SK-N-SH (cell line): ENCODE measurements at regions not wholly inside any gene's neighbourhood (a gene's known extent, or its start where the extent isn't known, plus 50 kb on each side); places are given as distances from the start of the nearest gene placed in this dataset.

Source experiments
- CTCF ChIA-PET: fragments of 300-600, 350-600 bp; formaldehyde crosslinking; extraction: SDS; loops from one replicate; lab custom pipeline; 2021; lab: Yijun Ruan, JAX
- POLR2A ChIA-PET: fragments of 350-600 bp; sonication (Branson Sonifier 250); formaldehyde crosslinking; extraction: SDS; loops from one replicate; lab custom pipeline; 2020; ENCODE audit warnings: antibody characterized with exemption, inconsistent platforms; lab: Yijun Ruan, JAX
- DNase-seq: peaks from one replicate; pipeline ENCODE4 v3.0.0; 2012
- H2AFZ ChIP-seq: fragments of 200-600 bp; sonication (generic); 2 replicates; pipeline ENCODE4 v1.8.1; 2016; ENCODE audit warnings: antibody characterized with exemption, mild to moderate bottlenecking, low read depth
- H3F3A ChIP-seq: fragments of 200-600 bp; sonication (generic); replicated peaks from 2 replicates; pipeline ENCODE3; 2016; ENCODE audit warnings: antibody characterized with exemption, mild to moderate bottlenecking; ENCODE audit not compliant: insufficient read depth
- H3K27ac ChIP-seq, 2 experiments: fragments of 200-500 bp in 1 of 2; fragments of 200-600 bp in 1 of 2; sonication (Bioruptor generic) in 1 of 2; sonication (generic), shearing (Covaris generic) in 1 of 2; 2 replicates each; pipeline versions ENCODE4 v1.5.1 to v1.6.1; 2014 to 2016; ENCODE audit warnings: low read depth in 2 of 2, inconsistent platforms in 1 of 2, low read length in 1 of 2, mild to moderate bottlenecking in 1 of 2, mixed read lengths in 1 of 2
- H3K27me3 ChIP-seq: fragments of 200-600 bp; sonication (generic), shearing (Covaris generic); 2 replicates; pipeline ENCODE4 v1.6.1; 2016; ENCODE audit warnings: mixed run types; ENCODE audit not compliant: insufficient read depth
- H3K36me3 ChIP-seq, 2 experiments: fragments of 200-500 bp in 1 of 2; fragments of 200-600 bp in 1 of 2; sonication (Bioruptor generic) in 1 of 2; sonication (generic) in 1 of 2; replicated peaks in 1 of 2; 2 replicates each; pipeline versions ENCODE3 to v1.5.1; 2014 to 2016; ENCODE audit warnings: low read length in 1 of 2, mild to moderate bottlenecking in 1 of 2; ENCODE audit not compliant: insufficient read depth in 2 of 2, control insufficient read depth in 1 of 2
- H3K4me1 ChIP-seq, 2 experiments: fragments of 200-500 bp in 1 of 2; fragments of 200-600 bp in 1 of 2; sonication (Bioruptor generic) in 1 of 2; sonication (generic), shearing (Covaris generic) in 1 of 2; 2 replicates each; pipeline versions ENCODE4 v1.5.1 to v1.6.1; 2014 to 2016; ENCODE audit warnings: low read depth in 1 of 2, low read length in 1 of 2, mixed run types in 1 of 2; ENCODE audit not compliant: insufficient read depth in 2 of 2, control insufficient read depth in 1 of 2
- H3K4me2 ChIP-seq: fragments of 200-600 bp; sonication (generic), shearing (Covaris generic); 2 replicates; pipeline ENCODE4 v1.6.1; 2017; ENCODE audit warnings: mixed run types
- H3K4me3 ChIP-seq, 2 experiments: fragments of 200-500 bp in 1 of 2; fragments of 200-600 bp in 1 of 2; sonication (Bioruptor generic) in 1 of 2; sonication (generic), shearing (Covaris generic) in 1 of 2; 2 replicates each; pipeline versions ENCODE4 v1.5.1 to v1.8.1; 2014 to 2016; ENCODE audit warnings: low read depth in 2 of 2, inconsistent platforms in 1 of 2, low read length in 1 of 2, mild to moderate bottlenecking in 1 of 2, mixed read lengths in 1 of 2, moderate library complexity in 1 of 2
- H3K79me2 ChIP-seq: fragments of 200-600 bp; sonication (generic); 2 replicates; pipeline ENCODE4 v1.8.1; 2017; ENCODE audit warnings: mild to moderate bottlenecking; ENCODE audit not compliant: insufficient read depth
- H3K9ac ChIP-seq: fragments of 200-600 bp; sonication (generic); 2 replicates; pipeline ENCODE4 v1.6.1; 2017; ENCODE audit warnings: mixed run types
- H3K9me2 ChIP-seq: fragments of 200-600 bp; sonication (generic); 2 replicates; pipeline ENCODE4 v1.6.1; 2017; ENCODE audit warnings: mixed run types
- H3K9me3 ChIP-seq: fragments of 200-600 bp; sonication (generic); 2 replicates; pipeline ENCODE4 v1.6.1; 2017; ENCODE audit warnings: mixed run types, mild to moderate bottlenecking, moderate library complexity
- H4K20me1 ChIP-seq: fragments of 200-600 bp; sonication (generic); 2 replicates; pipeline ENCODE4 v1.6.1; 2017; ENCODE audit warnings: mild to moderate bottlenecking, mixed run types; ENCODE audit not compliant: insufficient read depth
- GABPA ChIP-seq: IDR thresholded peaks from 2 replicates; pipeline ENCODE4 v1.4.0; 2012; ENCODE audit warnings: low read depth, mild to moderate bottlenecking
- IRF3 ChIP-seq: fragments of 150-350 bp; IDR thresholded peaks from 2 replicates; pipeline ENCODE4 v1.6.1; 2016; ENCODE audit warnings: mild to moderate bottlenecking, low read depth, low read length
- MEF2A ChIP-seq: IDR thresholded peaks from 2 replicates; pipeline ENCODE4 v1.4.0; 2012; ENCODE audit warnings: low read depth, borderline replicate concordance
- MXI1 ChIP-seq: IDR thresholded peaks from 2 replicates; pipeline ENCODE4 v1.6.1; 2012; ENCODE audit warnings: mild to moderate bottlenecking, low read depth, low read length, improper control_type of control experiment
- NFIC ChIP-seq: IDR thresholded peaks from 2 replicates; pipeline ENCODE4 v1.4.0; 2012; ENCODE audit warnings: borderline replicate concordance
- RCOR1 ChIP-seq: fragments of 150-350 bp; IDR thresholded peaks from 2 replicates; pipeline ENCODE4 v1.6.1; 2017; ENCODE audit warnings: antibody characterized with exemption, low read length
- RFX5 ChIP-seq: IDR thresholded peaks from 2 replicates; pipeline ENCODE4 v1.6.1; 2012; ENCODE audit warnings: mild to moderate bottlenecking, improper control_type of control experiment, low read length
- USF2 ChIP-seq: fragments of 150-350 bp; IDR thresholded peaks from 2 replicates; pipeline ENCODE4 v1.6.1; 2017; ENCODE audit warnings: antibody characterized with exemption, low read length, low read depth, borderline replicate concordance
- WGBS: methylation state at CpG from one replicate; pipeline ENCODE4 v1.1.6; 2017; ENCODE audit warnings: low lambda C conversion rate; 5-methylcytosine and 5-hydroxymethylcytosine counted together

- no peaks in the 10 kb centered on the region for H3F3A ChIP-seq
- H3K4me2 ChIP-seq, result no peak overlapping the region
- DNase-seq, result no peak
- no peaks in the 10 kb centered on the region for H3K9me3 ChIP-seq
- no peaks in the 10 kb centered on the region for H3K79me2 ChIP-seq
- H3K27ac ChIP-seq, result no peak overlapping the region
- TF ChIP-seq RCOR1 (no peak), GABPA (no peak), IRF3 (no peak), MXI1 (no peak), USF2 (no peak), MEF2A (no peak), RFX5 (no peak)
- no peak overlapping the region for H3K9ac ChIP-seq
- no peaks in the 10 kb centered on the region for H4K20me1 ChIP-seq
- H3K4me1 ChIP-seq, result no peaks in the 10 kb centered on the region
- H3K4me3 ChIP-seq, result no peak overlapping the region
- no peak overlapping the region for H2AFZ ChIP-seq
- no peaks in the 10 kb centered on the region for H3K27me3 ChIP-seq
- CTCF ChIA-PET, result no interaction called here
- no peaks in the 10 kb centered on the region for H3K9me2 ChIP-seq
- WGBS, result 36% methylated on average over 15 of the region's 15 CpGs
- H3K36me3 ChIP-seq, result no peaks in the 10 kb centered on the region
- POLR2A ChIA-PET, result no interaction called here
These were observed 453.9 kb downstream of the AACS start for GRCh38 chr12:125519026-125519651.

GRCh38 chr12:125525879-125526278 lies 460.6 kb downstream of the AACS start:
- 5% methylated on average over 3 of the region's 5 CpGs for WGBS
- Histone ChIP-seq H3K36me3 (no peaks in the 10 kb centered on the region), H3K4me1 (no peaks in the 10 kb centered on the region), H3K9me3 (no peaks in the 10 kb centered on the region), H3K79me2 (no peaks in the 10 kb centered on the region), H3K27me3 (no peaks in the 10 kb centered on the region), H4K20me1 (no peaks in the 10 kb centered on the region), H3K9me2 (no peaks in the 10 kb centered on the region), H2AFZ (no peak overlapping the region), H3K4me3 (no peak overlapping the region), H3K4me2 (no peak overlapping the region), H3F3A (no peaks in the 10 kb centered on the region), H3K27ac (no peak overlapping the region), H3K9ac (no peak overlapping the region)
- ChIA-PET CTCF (interaction anchor here (1.0 kb wide), 1 partner anchor 8 kb away, joined by 3 read pairs; no protein-coding TSS in a partner anchor), POLR2A (no interaction called here)
- TF ChIP-seq NFIC, result no peak
- DNase-seq, result no peak

- no peak for TF ChIP-seq USF2
- POLR2A ChIA-PET, result no interaction called here
- Histone ChIP-seq H3K4me3 (no peak overlapping the region; a peak in 1 of 4 replicates), H3K79me2 (no peaks in the 10 kb centered on the region), H3K4me2 (no peak overlapping the region), H3K4me1 (no peaks in the 10 kb centered on the region), H4K20me1 (no peaks in the 10 kb centered on the region), H3F3A (no peaks in the 10 kb centered on the region), H3K9me2 (no peaks in the 10 kb centered on the region), H3K27ac (no peak overlapping the region), H3K9me3 (no peaks in the 10 kb centered on the region), H2AFZ (no peak overlapping the region), H3K9ac (no peak overlapping the region), H3K36me3 (no peaks in the 10 kb centered on the region), H3K27me3 (no peaks in the 10 kb centered on the region)
- 17% methylated on average over 5 of the region's 5 CpGs for WGBS
- no peak for DNase-seq
- CTCF ChIA-PET, result no interaction called here
These were observed 463.0 kb downstream of the AACS start for GRCh38 chr12:125528281-125528680.
